ENCODE measurements at regions not wholly inside any gene's neighbourhood (a gene's known extent, or its start where the extent isn't known, plus 50 kb on each side); places are given as distances from the start of the nearest gene placed in this dataset.

GRCh38 chr10:8180360-8181109 lies 126.0 kb downstream of the GATA3 start:
- H3K9me3 ChIP-seq (ENCODE audit: control insufficient read depth, insufficient read depth, low read length) = no peaks in the 10 kb centered on the region
- DNase-seq (ENCODE audit: low read depth, low spot score) = no peak
- H3K27me3 ChIP-seq (ENCODE audit: control insufficient read depth, insufficient read depth, low read length) = no peaks in the 10 kb centered on the region
- CTCF ChIA-PET = no interaction called here
- no peak overlapping the region for H3K4me3 ChIP-seq (ENCODE audit: low read depth, low read length)
- TF ChIP-seq CTCF (IDR thresholded peaks at IDR 0.05; ENCODE audit: low read depth, low read length) = no peak
- POLR2A ChIA-PET = no interaction called here
- no peak overlapping the region for H3K27ac ChIP-seq (ENCODE audit: low read depth, low read length)

GRCh38 chr10:8181496-8182157 lies 127.1 kb downstream of the GATA3 start:
- ChIA-PET CTCF (no interaction called here), POLR2A (no interaction called here)
- no peaks in the 10 kb centered on the region for H3K27me3 ChIP-seq (ENCODE audit: control insufficient read depth, insufficient read depth, low read length)
- H3K4me3 ChIP-seq (ENCODE audit: low read depth, low read length) = no peak overlapping the region
- no peak overlapping the region for H3K27ac ChIP-seq (ENCODE audit: low read depth, low read length)
- no peak for DNase-seq (ENCODE audit: low read depth, low spot score)
- no peak for TF ChIP-seq CTCF (IDR thresholded peaks at IDR 0.05; ENCODE audit: low read depth, low read length)
- H3K9me3 ChIP-seq (ENCODE audit: control insufficient read depth, insufficient read depth, low read length) = no peaks in the 10 kb centered on the region

GRCh38 chr10:8182806-8183205 lies 128.3 kb downstream of the GATA3 start:
- POLR2A ChIA-PET = no interaction called here

GRCh38 chr10:8183241-8183704 lies 128.8 kb downstream of the GATA3 start:
- H3K27me3 ChIP-seq (ENCODE audit: control insufficient read depth, insufficient read depth, low read length) = no peaks in the 10 kb centered on the region
- no peak overlapping the region for H3K4me3 ChIP-seq (ENCODE audit: low read depth, low read length)
- CTCF ChIA-PET = no interaction called here
- peaks cover 2% of the 10 kb centered on the region; the same call in 1 of the 2 replicates for H3K9me3 ChIP-seq (ENCODE audit: control insufficient read depth, insufficient read depth, low read length)
- no peak overlapping the region for H3K27ac ChIP-seq (ENCODE audit: low read depth, low read length)
- DNase-seq (ENCODE audit: low read depth, low spot score) = no peak
- POLR2A ChIA-PET = no interaction called here
- no peak for TF ChIP-seq CTCF (IDR thresholded peaks at IDR 0.05; ENCODE audit: low read depth, low read length)

More at GRCh38 chr10:8182806-8183205, 128.3 kb downstream of the GATA3 start:
- TF ChIP-seq CTCF (IDR thresholded peaks at IDR 0.05; ENCODE audit: low read depth, low read length) = no peak
- DNase-seq (ENCODE audit: low read depth, low spot score) = no peak
- Histone ChIP-seq H3K27me3 (ENCODE audit: control insufficient read depth, insufficient read depth, low read length) (no peaks in the 10 kb centered on the region), H3K27ac (ENCODE audit: low read depth, low read length) (no peak overlapping the region), H3K9me3 (ENCODE audit: control insufficient read depth, insufficient read depth, low read length) (no peaks in the 10 kb centered on the region), H3K4me3 (ENCODE audit: low read depth, low read length) (no peak overlapping the region)
- CTCF ChIA-PET = no interaction called here

- Histone ChIP-seq H3K9me3 (ENCODE audit: control insufficient read depth, insufficient read depth, low read length) (peaks cover 2% of the 10 kb centered on the region; the same call in 1 of the 2 replicates), H3K27me3 (ENCODE audit: control insufficient read depth, insufficient read depth, low read length) (no peaks in the 10 kb centered on the region), H3K27ac (ENCODE audit: low read depth, low read length) (no peak overlapping the region), H3K4me3 (ENCODE audit: low read depth, low read length) (no peak overlapping the region)
- POLR2A ChIA-PET = no interaction called here
- no peak for TF ChIP-seq CTCF (IDR thresholded peaks at IDR 0.05; ENCODE audit: low read depth, low read length)
- no peak for DNase-seq (ENCODE audit: low read depth, low spot score)
- CTCF ChIA-PET = no interaction called here
Observed at GRCh38 chr10:8187171-8187666, 132.7 kb downstream of the GATA3 start.

All from AG04450 (cell line).